ENCODE measurements at regions not wholly inside any gene's neighbourhood (a gene's known extent, or its start where the extent isn't known, plus 50 kb on each side); places are given as distances from the start of the nearest gene placed in this dataset.

GRCh38 chr7:91636728-91637127 lies 243.8 kb downstream of the MTERF1 start:
- intact Hi-C loops (cut with DNase I; ENCODE audit: low total_unique reads): no loop called here
- no peaks in the 10 kb centered on the region for H3K27me3 ChIP-seq
- no peak overlapping the region for H3K4me3 ChIP-seq
- DNase-seq (ENCODE audit: low spot score in 2 of 2): no peak
- TF ChIP-seq POLR2A (IDR thresholded peaks at IDR 0.05) (no peak), POLR2AphosphoS5 (IDR thresholded peaks at IDR 0.05) (no peak), CTCF (IDR thresholded peaks at IDR 0.05) (no peak)
- H3K4me1 ChIP-seq: peaks cover 0 to 6% of the 10 kb centered on the region in 2 donors
- no peaks in the 10 kb centered on the region for H3K9me3 ChIP-seq
- no peaks in the 10 kb centered on the region for H3K36me3 ChIP-seq
- no peak overlapping the region for H3K27ac ChIP-seq

- Histone ChIP-seq H3K27me3 (no peaks in the 10 kb centered on the region), H3K36me3 (no peaks in the 10 kb centered on the region), H3K27ac (no peak overlapping the region), H3K4me3 (no peak overlapping the region), H3K4me1 (no peaks in the 10 kb centered on the region), H3K9me3 (no peaks in the 10 kb centered on the region)
- no peak for DNase-seq (ENCODE audit: low spot score in 2 of 2)
- intact Hi-C loops (cut with DNase I; ENCODE audit: low total_unique reads): no loop called here
- TF ChIP-seq POLR2A (IDR thresholded peaks at IDR 0.05) (no peak), CTCF (IDR thresholded peaks at IDR 0.05) (no peak), POLR2AphosphoS5 (IDR thresholded peaks at IDR 0.05) (no peak)
These were observed 236.2 kb downstream of the MTERF1 start for GRCh38 chr7:91644256-91644655.

GRCh38 chr7:91645542-91645941 lies 235.0 kb downstream of the MTERF1 start:
- Histone ChIP-seq H3K27ac (no peak overlapping the region), H3K4me3 (no peak overlapping the region), H3K27me3 (no peaks in the 10 kb centered on the region), H3K9me3 (no peaks in the 10 kb centered on the region), H3K4me1 (no peaks in the 10 kb centered on the region), H3K36me3 (no peaks in the 10 kb centered on the region)
- intact Hi-C loops (cut with DNase I; ENCODE audit: low total_unique reads): no loop called here
- TF ChIP-seq POLR2AphosphoS5 (IDR thresholded peaks at IDR 0.05) (no peak), CTCF (IDR thresholded peaks at IDR 0.05) (no peak)
- DNase-seq (ENCODE audit: low spot score in 2 of 2): no peak

- DNase-seq (ENCODE audit: low spot score in 2 of 2): no peak
- intact Hi-C loops (cut with DNase I; ENCODE audit: low total_unique reads): no loop called here
- Histone ChIP-seq H3K4me3 (no peak overlapping the region), H3K27ac (no peak overlapping the region), H3K9me3 (no peaks in the 10 kb centered on the region), H3K27me3 (no peaks in the 10 kb centered on the region), H3K4me1 (no peaks in the 10 kb centered on the region), H3K36me3 (no peaks in the 10 kb centered on the region)
- TF ChIP-seq CTCF (IDR thresholded peaks at IDR 0.05): no peak
These were observed 228.5 kb downstream of the MTERF1 start for GRCh38 chr7:91651986-91652385.

GRCh38 chr7:91653286-91653685 lies 227.2 kb downstream of the MTERF1 start:
- no peaks in the 10 kb centered on the region for H3K36me3 ChIP-seq
- no peak for DNase-seq (ENCODE audit: low spot score in 2 of 2)
- H3K27me3 ChIP-seq: no peaks in the 10 kb centered on the region
- no peak overlapping the region for H3K4me3 ChIP-seq
- H3K9me3 ChIP-seq: no peaks in the 10 kb centered on the region
- TF ChIP-seq POLR2AphosphoS5 (IDR thresholded peaks at IDR 0.05): no peak
- no peak for TF ChIP-seq POLR2A (IDR thresholded peaks at IDR 0.05)
- no peak for TF ChIP-seq CTCF (IDR thresholded peaks at IDR 0.05)
- no peak overlapping the region for H3K27ac ChIP-seq
- no peaks in the 10 kb centered on the region for H3K4me1 ChIP-seq
- intact Hi-C loops (cut with DNase I; ENCODE audit: low total_unique reads): no loop called here
